Suprapubic skin (tissue), 4 donors: ENCODE measurements at regions not wholly inside any gene's neighbourhood (a gene's known extent, or its start where the extent isn't known, plus 50 kb on each side); places are given as distances from the start of the nearest gene placed in this dataset.

Experiments used
- POLR2A ChIP-seq, 2 donors: fragments of 450-650 bp; IDR thresholded peaks; one replicate each; pipeline ENCODE4 v1.6.1; 2017; ENCODE audit warnings: antibody characterized with exemption in 2 of 2, mild to moderate bottlenecking in 2 of 2, moderate library complexity in 2 of 2
- POLR2AphosphoS5 ChIP-seq, 3 donors: sonication (generic); formaldehyde crosslinking; IDR thresholded peaks; one replicate each; pipeline ENCODE4 v1.6.1; 2017; ENCODE audit warnings: antibody characterized with exemption in 3 of 3
- TF ChIP-seq, protein P1 (sequence below), 2 donors: fragments of 200-600 bp in 1 of 2; fragments of 450-650 bp in 1 of 2; sonication (generic) in 1 of 2; IDR thresholded peaks; one replicate each; pipeline ENCODE4 v1.5.1; 2016 to 2019; ENCODE audit warnings: antibody characterized with exemption in 2 of 2, mild to moderate bottlenecking in 1 of 2, moderate library complexity in 1 of 2

DNA sequence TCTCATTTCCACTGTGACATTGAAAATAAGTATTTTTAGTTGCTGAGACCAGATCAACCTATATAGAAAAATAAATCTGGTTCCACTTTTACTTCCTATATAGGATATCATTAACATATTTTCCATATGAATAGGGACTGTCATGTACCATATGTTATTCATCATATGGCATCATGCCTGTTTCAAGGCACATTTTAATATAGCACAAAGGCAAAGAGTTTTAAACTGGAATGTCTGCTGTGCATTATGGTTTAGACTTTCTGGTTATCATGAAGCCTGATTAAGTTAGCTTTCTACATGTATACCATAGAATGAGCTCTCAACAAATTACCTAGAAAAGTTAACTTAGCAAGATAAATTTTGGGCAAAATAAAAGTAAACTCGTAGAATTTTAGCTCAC, 53.0 kb upstream of the ACYP2 start:
- TF ChIP-seq, protein P1, sequence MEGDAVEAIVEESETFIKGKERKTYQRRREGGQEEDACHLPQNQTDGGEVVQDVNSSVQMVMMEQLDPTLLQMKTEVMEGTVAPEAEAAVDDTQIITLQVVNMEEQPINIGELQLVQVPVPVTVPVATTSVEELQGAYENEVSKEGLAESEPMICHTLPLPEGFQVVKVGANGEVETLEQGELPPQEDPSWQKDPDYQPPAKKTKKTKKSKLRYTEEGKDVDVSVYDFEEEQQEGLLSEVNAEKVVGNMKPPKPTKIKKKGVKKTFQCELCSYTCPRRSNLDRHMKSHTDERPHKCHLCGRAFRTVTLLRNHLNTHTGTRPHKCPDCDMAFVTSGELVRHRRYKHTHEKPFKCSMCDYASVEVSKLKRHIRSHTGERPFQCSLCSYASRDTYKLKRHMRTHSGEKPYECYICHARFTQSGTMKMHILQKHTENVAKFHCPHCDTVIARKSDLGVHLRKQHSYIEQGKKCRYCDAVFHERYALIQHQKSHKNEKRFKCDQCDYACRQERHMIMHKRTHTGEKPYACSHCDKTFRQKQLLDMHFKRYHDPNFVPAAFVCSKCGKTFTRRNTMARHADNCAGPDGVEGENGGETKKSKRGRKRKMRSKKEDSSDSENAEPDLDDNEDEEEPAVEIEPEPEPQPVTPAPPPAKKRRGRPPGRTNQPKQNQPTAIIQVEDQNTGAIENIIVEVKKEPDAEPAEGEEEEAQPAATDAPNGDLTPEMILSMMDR (IDR thresholded peaks at IDR 0.05), result no peak
- TF ChIP-seq POLR2A (IDR thresholded peaks at IDR 0.05) (no peak), POLR2AphosphoS5 (IDR thresholded peaks at IDR 0.05) (no peak)
